ENCODE measurements at regions not wholly inside any gene's neighbourhood (a gene's known extent, or its start where the extent isn't known, plus 50 kb on each side); places are given as distances from the start of the nearest gene placed in this dataset.

DNA sequence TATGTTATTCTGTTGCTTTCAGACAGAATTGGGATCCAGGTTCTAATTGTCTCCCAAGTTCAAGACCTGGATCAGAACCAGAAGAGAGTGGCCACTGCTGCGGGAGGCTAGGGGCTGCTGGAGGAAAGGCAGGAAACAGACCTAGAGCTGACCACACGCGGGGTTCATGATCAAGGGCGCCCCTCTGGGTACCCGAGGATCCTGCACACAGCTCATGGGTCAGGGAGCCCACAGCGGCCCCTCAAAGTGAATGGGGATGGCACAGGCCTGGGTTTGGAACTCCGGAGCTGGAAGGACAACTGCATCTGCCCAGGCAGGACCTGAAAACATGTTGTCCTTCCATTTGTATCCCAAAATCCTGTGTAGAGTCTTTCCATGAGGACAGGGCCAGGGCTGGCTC lies 107.0 kb downstream of the RMI2 start:
- Mint-ChIP-seq H3K27ac (no peak overlapping the region), H3K4me3 (no peak overlapping the region), H3K36me3 (no peaks in the 10 kb centered on the region), H3K9me3 (no peaks in the 10 kb centered on the region), H3K4me1 (peaks cover 3% of the 10 kb centered on the region), H3K27me3 (ENCODE audit: insufficient read depth, low read depth) (peaks cover 6% of the 10 kb centered on the region)
- H3K27ac ChIP-seq = no peak overlapping the region
- H3K4me2 ChIP-seq = no peak overlapping the region
- no peak for TF ChIP-seq EZH2phosphoT487 (IDR thresholded peaks at IDR 0.05)
- H3K4me3 ChIP-seq = no peak overlapping the region
- no peaks in the 10 kb centered on the region for H3K9me3 ChIP-seq (ENCODE audit: low read depth)
- no peaks in the 10 kb centered on the region for H3F3A ChIP-seq (ENCODE audit: low read depth)
- H4K20me1 ChIP-seq (ENCODE audit: low read depth) = no peaks in the 10 kb centered on the region
- no peaks in the 10 kb centered on the region for H3K27me3 ChIP-seq
- H3K9ac ChIP-seq = no peak overlapping the region
- no peaks in the 10 kb centered on the region for H3K36me3 ChIP-seq
- no peak for DNase-seq (ENCODE audit: low spot score)
- no peaks in the 10 kb centered on the region for H3K79me2 ChIP-seq (ENCODE audit: low read depth)
- H3K4me1 ChIP-seq = peaks cover 4% of the 10 kb centered on the region
- H2AFZ ChIP-seq (replicated peaks) = no peak overlapping the region

DNA sequence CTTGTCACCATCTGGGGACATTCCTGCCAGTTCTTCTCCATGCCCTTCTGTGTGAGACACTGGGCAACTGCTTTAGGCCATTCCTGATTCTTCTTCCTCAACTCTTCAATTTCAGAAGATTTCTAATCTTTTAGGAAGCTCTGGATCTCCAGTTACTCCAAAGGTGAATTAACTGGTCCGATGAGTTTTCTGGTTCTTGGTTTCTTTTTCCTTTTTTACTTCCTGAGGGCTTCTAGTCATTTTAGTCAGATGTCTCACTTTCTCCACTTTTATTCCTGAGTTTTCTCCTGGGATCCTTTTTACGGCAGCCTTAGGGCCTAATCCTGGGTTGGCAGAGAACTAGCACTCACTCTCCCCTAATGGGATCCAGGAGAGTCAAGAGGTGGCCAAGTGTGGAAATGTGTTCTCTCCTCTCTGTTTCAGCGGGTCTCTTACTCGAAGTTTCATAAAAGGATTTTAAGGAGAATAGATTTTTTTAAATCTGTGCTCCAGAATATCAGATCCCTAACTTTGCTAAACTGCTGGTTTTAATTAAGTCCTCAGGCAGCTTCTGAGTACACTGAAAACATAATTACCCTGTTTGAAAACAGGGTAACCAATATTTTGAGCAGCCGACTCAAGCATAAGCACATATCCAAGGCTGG lies 107.6 kb downstream of the RMI2 start:
- TF ChIP-seq EZH2phosphoT487 (IDR thresholded peaks at IDR 0.05) = no peak
- no peak for TF ChIP-seq EZH2 (IDR thresholded peaks at IDR 0.05)
- TF ChIP-seq, protein P1, sequence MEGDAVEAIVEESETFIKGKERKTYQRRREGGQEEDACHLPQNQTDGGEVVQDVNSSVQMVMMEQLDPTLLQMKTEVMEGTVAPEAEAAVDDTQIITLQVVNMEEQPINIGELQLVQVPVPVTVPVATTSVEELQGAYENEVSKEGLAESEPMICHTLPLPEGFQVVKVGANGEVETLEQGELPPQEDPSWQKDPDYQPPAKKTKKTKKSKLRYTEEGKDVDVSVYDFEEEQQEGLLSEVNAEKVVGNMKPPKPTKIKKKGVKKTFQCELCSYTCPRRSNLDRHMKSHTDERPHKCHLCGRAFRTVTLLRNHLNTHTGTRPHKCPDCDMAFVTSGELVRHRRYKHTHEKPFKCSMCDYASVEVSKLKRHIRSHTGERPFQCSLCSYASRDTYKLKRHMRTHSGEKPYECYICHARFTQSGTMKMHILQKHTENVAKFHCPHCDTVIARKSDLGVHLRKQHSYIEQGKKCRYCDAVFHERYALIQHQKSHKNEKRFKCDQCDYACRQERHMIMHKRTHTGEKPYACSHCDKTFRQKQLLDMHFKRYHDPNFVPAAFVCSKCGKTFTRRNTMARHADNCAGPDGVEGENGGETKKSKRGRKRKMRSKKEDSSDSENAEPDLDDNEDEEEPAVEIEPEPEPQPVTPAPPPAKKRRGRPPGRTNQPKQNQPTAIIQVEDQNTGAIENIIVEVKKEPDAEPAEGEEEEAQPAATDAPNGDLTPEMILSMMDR (IDR thresholded peaks at IDR 0.05) = no peak
- no peak overlapping the region for H3K27ac Mint-ChIP-seq
- no peak overlapping the region for H3K4me3 Mint-ChIP-seq
- no peak overlapping the region for H3K27ac ChIP-seq
- no peaks in the 10 kb centered on the region for H3K36me3 Mint-ChIP-seq
- H2AFZ ChIP-seq (replicated peaks) = no peak overlapping the region
- H3K9ac ChIP-seq = no peak overlapping the region
- no peak for DNase-seq (ENCODE audit: low spot score)
- H3K79me2 ChIP-seq (ENCODE audit: low read depth) = no peaks in the 10 kb centered on the region
- no peaks in the 10 kb centered on the region for H3K36me3 ChIP-seq
- no peaks in the 10 kb centered on the region for H3K9me3 ChIP-seq (ENCODE audit: low read depth)
- H3K4me2 ChIP-seq = no peak overlapping the region
- peaks cover 6% of the 10 kb centered on the region for H3K27me3 Mint-ChIP-seq (ENCODE audit: insufficient read depth, low read depth)
- no peaks in the 10 kb centered on the region for H3K9me3 Mint-ChIP-seq
- no peaks in the 10 kb centered on the region for H3K27me3 ChIP-seq
- peaks cover 4% of the 10 kb centered on the region for H3K4me1 ChIP-seq
- peaks cover 3% of the 10 kb centered on the region for H3K4me1 Mint-ChIP-seq
- H3F3A ChIP-seq (ENCODE audit: low read depth) = no peaks in the 10 kb centered on the region
- no peaks in the 10 kb centered on the region for H4K20me1 ChIP-seq (ENCODE audit: low read depth)
- no peak overlapping the region for H3K4me3 ChIP-seq

DNA sequence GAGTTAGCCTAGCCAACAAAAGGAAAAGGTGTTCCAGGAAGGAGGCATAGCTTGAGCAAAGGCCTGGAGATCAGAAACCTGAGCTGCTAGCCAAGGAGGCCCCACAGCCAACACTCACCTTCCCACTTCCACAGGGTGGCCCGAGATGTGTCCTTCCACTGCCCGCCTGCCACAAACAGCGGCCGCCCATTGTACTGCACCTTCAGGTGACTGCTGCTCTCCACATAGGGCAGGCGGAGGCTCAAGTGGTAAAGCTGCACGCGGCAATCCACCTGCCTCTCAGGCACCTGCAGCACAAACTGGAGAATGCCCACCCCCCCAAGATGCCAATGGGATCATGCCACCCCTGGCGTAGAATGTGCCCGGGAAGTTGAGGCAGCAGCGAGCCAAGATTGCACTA lies 111.5 kb downstream of the RMI2 start:
- no peak for TF ChIP-seq EZH2phosphoT487 (IDR thresholded peaks at IDR 0.05)
- TF ChIP-seq, protein P1 (IDR thresholded peaks at IDR 0.05) = no peak
- no peak for TF ChIP-seq EZH2 (IDR thresholded peaks at IDR 0.05)
- no peaks in the 10 kb centered on the region for H3K9me3 Mint-ChIP-seq
- Histone ChIP-seq H3K4me2 (no peak overlapping the region), H2AFZ (replicated peaks) (no peak overlapping the region), H3K4me3 (no peak overlapping the region), H3K9ac (no peak overlapping the region), H3K27me3 (no peaks in the 10 kb centered on the region), H3F3A (ENCODE audit: low read depth) (no peaks in the 10 kb centered on the region), H3K79me2 (ENCODE audit: low read depth) (no peaks in the 10 kb centered on the region), H3K4me1 (peaks cover 4% of the 10 kb centered on the region), H4K20me1 (ENCODE audit: low read depth) (no peaks in the 10 kb centered on the region), H3K27ac (no peak overlapping the region), H3K9me3 (ENCODE audit: low read depth) (no peaks in the 10 kb centered on the region), H3K36me3 (no peaks in the 10 kb centered on the region)
- no peak overlapping the region for H3K4me3 Mint-ChIP-seq
- no peak overlapping the region for H3K27ac Mint-ChIP-seq
- peaks cover 2% of the 10 kb centered on the region for H3K4me1 Mint-ChIP-seq
- H3K36me3 Mint-ChIP-seq = no peaks in the 10 kb centered on the region
- DNase-seq (ENCODE audit: low spot score) = no peak
- peaks cover 4% of the 10 kb centered on the region for H3K27me3 Mint-ChIP-seq (ENCODE audit: insufficient read depth, low read depth)

DNA sequence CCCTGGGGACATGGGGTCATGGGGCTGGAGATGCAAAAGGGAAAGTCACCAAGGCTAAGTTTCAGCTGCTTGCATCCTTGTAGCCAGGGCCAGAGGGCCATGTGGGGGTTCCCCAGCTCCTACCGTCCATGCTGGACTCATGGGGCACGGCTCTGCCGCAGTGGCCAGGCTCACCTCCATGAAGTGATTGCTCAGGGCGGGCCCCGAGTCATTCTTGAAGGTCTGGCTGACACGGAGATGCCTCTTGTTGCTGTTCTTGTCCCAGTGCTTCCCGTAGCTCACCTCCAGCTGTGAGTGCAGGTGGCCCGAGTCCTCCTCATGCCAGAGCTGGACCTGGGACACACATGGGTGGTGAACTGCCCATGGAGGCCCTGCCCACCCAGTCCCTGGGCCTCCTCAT lies 114.5 kb downstream of the RMI2 start:
- Mint-ChIP-seq H3K9me3 (peaks cover 2% of the 10 kb centered on the region), H3K4me1 (peaks cover 2% of the 10 kb centered on the region), H3K4me3 (no peak overlapping the region), H3K27ac (no peak overlapping the region), H3K36me3 (no peaks in the 10 kb centered on the region), H3K27me3 (ENCODE audit: insufficient read depth, low read depth) (peaks cover 9% of the 10 kb centered on the region)
- Histone ChIP-seq H3K9ac (no peak overlapping the region), H3K9me3 (ENCODE audit: low read depth) (no peaks in the 10 kb centered on the region), H3K27ac (no peak overlapping the region), H3K27me3 (no peaks in the 10 kb centered on the region), H4K20me1 (ENCODE audit: low read depth) (no peaks in the 10 kb centered on the region), H3F3A (ENCODE audit: low read depth) (peaks cover 2% of the 10 kb centered on the region), H3K4me2 (no peak overlapping the region), H3K36me3 (no peaks in the 10 kb centered on the region), H3K79me2 (ENCODE audit: low read depth) (no peaks in the 10 kb centered on the region), H2AFZ (replicated peaks) (no peak overlapping the region), H3K4me3 (no peak overlapping the region), H3K4me1 (no peaks in the 10 kb centered on the region)
- DNase-seq (ENCODE audit: low spot score) = no peak
- no peak for TF ChIP-seq EZH2 (IDR thresholded peaks at IDR 0.05)
- TF ChIP-seq EZH2phosphoT487 (IDR thresholded peaks at IDR 0.05) = no peak
- TF ChIP-seq, protein P1 (IDR thresholded peaks at IDR 0.05) = no peak
